Spleen (tissue), 7 donors: ENCODE measurements at regions not wholly inside any gene's neighbourhood (a gene's known extent, or its start where the extent isn't known, plus 50 kb on each side); places are given as distances from the start of the nearest gene placed in this dataset.

Experiments used
- POLR2A ChIP-seq, 3 donors: fragments of 450-650 bp; IDR thresholded peaks; one replicate each; pipeline ENCODE4 v1.5.1; 2017; ENCODE audit warnings: antibody characterized with exemption in 3 of 3, mild to moderate bottlenecking in 1 of 3
- POLR2AphosphoS5 ChIP-seq, 3 donors: sonication (generic); formaldehyde crosslinking; IDR thresholded peaks; one replicate each; pipeline ENCODE4 v1.5.1; 2017; ENCODE audit warnings: antibody characterized with exemption in 3 of 3
- TF ChIP-seq, protein P1 (sequence below), 11 experiments: fragments of 200-600 bp in 7 of 11; fragments of 450-650 bp in 4 of 11; sonication (generic) in 4 of 11; IDR thresholded peaks in 8 of 11; conservative IDR thresholded peaks in 3 of 11; 1 replicate in 7 of 11; 2 replicates in 4 of 11; pipeline versions ENCODE4 v1.4.0 to v1.8.0; 2016 to 2021; ENCODE audit warnings: antibody characterized with exemption in 11 of 11, inconsistent platforms in 4 of 11, mild to moderate bottlenecking in 1 of 11
- donor health status: DM: no; HTN: no; CAD: no; lungs with moderate emphysema.
- donor health status: DM: no; HTN: no; CAD: no.
- donor health status: DM: no; HTN: no; CAD: no.

DNA sequence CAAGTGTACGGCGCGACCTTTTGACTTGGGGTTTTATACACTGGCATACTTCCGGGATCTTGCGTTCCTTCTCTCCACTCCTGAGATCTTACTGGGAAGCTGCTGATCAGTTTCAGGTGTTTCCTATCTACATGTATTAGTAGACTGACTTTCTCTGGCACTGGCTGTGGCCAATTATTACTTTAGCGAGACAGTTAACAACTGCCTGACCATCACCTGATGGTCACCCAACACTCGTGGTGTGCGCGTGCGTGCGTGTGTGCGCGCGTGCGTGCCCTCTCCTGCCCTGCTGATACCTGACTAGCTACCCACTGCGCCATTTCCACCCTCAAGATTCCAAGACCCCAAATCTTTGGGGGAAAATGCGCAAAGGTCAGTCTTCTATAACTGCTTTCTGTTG lies 249.9 kb downstream of the AEBP2 start:
- TF ChIP-seq, protein P1, sequence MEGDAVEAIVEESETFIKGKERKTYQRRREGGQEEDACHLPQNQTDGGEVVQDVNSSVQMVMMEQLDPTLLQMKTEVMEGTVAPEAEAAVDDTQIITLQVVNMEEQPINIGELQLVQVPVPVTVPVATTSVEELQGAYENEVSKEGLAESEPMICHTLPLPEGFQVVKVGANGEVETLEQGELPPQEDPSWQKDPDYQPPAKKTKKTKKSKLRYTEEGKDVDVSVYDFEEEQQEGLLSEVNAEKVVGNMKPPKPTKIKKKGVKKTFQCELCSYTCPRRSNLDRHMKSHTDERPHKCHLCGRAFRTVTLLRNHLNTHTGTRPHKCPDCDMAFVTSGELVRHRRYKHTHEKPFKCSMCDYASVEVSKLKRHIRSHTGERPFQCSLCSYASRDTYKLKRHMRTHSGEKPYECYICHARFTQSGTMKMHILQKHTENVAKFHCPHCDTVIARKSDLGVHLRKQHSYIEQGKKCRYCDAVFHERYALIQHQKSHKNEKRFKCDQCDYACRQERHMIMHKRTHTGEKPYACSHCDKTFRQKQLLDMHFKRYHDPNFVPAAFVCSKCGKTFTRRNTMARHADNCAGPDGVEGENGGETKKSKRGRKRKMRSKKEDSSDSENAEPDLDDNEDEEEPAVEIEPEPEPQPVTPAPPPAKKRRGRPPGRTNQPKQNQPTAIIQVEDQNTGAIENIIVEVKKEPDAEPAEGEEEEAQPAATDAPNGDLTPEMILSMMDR (IDR thresholded peaks at IDR 0.05 in 8 of 11, conservative IDR thresholded peaks at IDR 0.05 in 3 of 11), result no peak
- TF ChIP-seq POLR2A (IDR thresholded peaks at IDR 0.05) (no peak), POLR2AphosphoS5 (IDR thresholded peaks at IDR 0.05) (no peak)
